ENCODE measurements at regions not wholly inside any gene's neighbourhood (a gene's known extent, or its start where the extent isn't known, plus 50 kb on each side); places are given as distances from the start of the nearest gene placed in this dataset.

GRCh38 chr2:147790580-147790979 lies 54.2 kb upstream of the ACVR2A start (continued):
- TF ChIP-seq, protein P1, sequence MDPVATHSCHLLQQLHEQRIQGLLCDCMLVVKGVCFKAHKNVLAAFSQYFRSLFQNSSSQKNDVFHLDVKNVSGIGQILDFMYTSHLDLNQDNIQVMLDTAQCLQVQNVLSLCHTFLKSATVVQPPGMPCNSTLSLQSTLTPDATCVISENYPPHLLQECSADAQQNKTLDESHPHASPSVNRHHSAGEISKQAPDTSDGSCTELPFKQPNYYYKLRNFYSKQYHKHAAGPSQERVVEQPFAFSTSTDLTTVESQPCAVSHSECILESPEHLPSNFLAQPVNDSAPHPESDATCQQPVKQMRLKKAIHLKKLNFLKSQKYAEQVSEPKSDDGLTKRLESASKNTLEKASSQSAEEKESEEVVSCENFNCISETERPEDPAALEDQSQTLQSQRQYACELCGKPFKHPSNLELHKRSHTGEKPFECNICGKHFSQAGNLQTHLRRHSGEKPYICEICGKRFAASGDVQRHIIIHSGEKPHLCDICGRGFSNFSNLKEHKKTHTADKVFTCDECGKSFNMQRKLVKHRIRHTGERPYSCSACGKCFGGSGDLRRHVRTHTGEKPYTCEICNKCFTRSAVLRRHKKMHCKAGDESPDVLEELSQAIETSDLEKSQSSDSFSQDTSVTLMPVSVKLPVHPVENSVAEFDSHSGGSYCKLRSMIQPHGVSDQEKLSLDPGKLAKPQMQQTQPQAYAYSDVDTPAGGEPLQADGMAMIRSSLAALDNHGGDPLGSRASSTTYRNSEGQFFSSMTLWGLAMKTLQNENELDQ (tag by site-specific recombination; IDR thresholded peaks at IDR 0.05; ENCODE audit: low read depth), result no peak
- TF ChIP-seq KLF1 (tag by site-specific recombination; IDR thresholded peaks at IDR 0.05), result no peak
- no peak for TF ChIP-seq ZNF692 (tag by site-specific recombination; IDR thresholded peaks at IDR 0.05)
- TF ChIP-seq, protein P2, sequence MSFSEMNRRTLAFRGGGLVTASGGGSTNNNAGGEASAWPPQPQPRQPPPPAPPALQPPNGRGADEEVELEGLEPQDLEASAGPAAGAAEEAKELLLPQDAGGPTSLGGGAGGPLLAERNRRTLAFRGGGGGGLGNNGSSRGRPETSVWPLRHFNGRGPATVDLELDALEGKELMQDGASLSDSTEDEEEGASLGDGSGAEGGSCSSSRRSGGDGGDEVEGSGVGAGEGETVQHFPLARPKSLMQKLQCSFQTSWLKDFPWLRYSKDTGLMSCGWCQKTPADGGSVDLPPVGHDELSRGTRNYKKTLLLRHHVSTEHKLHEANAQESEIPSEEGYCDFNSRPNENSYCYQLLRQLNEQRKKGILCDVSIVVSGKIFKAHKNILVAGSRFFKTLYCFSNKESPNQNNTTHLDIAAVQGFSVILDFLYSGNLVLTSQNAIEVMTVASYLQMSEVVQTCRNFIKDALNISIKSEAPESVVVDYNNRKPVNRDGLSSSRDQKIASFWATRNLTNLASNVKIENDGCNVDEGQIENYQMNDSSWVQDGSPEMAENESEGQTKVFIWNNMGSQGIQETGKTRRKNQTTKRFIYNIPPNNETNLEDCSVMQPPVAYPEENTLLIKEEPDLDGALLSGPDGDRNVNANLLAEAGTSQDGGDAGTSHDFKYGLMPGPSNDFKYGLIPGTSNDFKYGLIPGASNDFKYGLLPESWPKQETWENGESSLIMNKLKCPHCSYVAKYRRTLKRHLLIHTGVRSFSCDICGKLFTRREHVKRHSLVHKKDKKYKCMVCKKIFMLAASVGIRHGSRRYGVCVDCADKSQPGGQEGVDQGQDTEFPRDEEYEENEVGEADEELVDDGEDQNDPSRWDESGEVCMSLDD (tag by site-specific recombination; IDR thresholded peaks at IDR 0.05), result 0 out of 2 replicates have a peak, but pooled peaks have one; percentile 19
- TF ChIP-seq SP3 (tag by site-specific recombination; IDR thresholded peaks at IDR 0.05), result peak; percentile 42; the same call in 1 of the 2 replicates
- TF ChIP-seq PRDM6 (tag by site-specific recombination; IDR thresholded peaks at IDR 0.05), result peak; percentile 59
- 0 out of 2 replicates have a peak, but pooled peaks have one; percentile 30 for TF ChIP-seq GLI2 (tag by site-specific recombination; IDR thresholded peaks at IDR 0.05; ENCODE audit: borderline replicate concordance, low read depth)
- TF ChIP-seq ZNF776 (tag by site-specific recombination; IDR thresholded peaks at IDR 0.05; ENCODE audit: borderline replicate concordance), result no peak
- TF ChIP-seq IKZF3 (tag by site-specific recombination; IDR thresholded peaks at IDR 0.05), result 0 out of 2 replicates have a peak, but pooled peaks have one; percentile 27
- TF ChIP-seq ZNF221 (tag by site-specific recombination; IDR thresholded peaks at IDR 0.05; ENCODE audit: borderline replicate concordance), result no peak
- 0 out of 2 replicates have a peak, but pooled peaks have one; percentile 31 for TF ChIP-seq ZNF600 (tag by site-specific recombination; IDR thresholded peaks at IDR 0.05)
- no peak for TF ChIP-seq ZNF184 (tag by site-specific recombination; IDR thresholded peaks at IDR 0.05)
- TF ChIP-seq, protein P3, sequence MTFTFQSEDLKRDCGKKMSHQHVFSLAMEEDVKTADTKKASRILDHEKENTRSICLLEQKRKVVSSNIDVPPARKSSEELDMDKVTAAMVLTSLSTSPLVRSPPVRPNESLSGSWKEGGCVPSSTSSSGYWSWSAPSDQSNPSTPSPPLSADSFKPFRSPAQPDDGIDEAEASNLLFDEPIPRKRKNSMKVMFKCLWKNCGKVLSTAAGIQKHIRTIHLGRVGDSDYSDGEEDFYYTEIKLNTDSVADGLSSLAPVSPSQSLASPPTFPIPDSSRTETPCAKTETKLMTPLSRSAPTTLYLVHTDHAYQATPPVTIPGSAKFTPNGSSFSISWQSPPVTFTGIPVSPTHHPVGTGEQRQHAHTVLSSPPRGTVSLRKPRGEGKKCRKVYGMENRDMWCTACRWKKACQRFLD (tag by site-specific recombination; IDR thresholded peaks at IDR 0.05), result no peak
- 0 out of 2 replicates have a peak, but pooled peaks have one; percentile 23 for TF ChIP-seq WT1 (tag by site-specific recombination; IDR thresholded peaks at IDR 0.05)
- TF ChIP-seq, protein P4, sequence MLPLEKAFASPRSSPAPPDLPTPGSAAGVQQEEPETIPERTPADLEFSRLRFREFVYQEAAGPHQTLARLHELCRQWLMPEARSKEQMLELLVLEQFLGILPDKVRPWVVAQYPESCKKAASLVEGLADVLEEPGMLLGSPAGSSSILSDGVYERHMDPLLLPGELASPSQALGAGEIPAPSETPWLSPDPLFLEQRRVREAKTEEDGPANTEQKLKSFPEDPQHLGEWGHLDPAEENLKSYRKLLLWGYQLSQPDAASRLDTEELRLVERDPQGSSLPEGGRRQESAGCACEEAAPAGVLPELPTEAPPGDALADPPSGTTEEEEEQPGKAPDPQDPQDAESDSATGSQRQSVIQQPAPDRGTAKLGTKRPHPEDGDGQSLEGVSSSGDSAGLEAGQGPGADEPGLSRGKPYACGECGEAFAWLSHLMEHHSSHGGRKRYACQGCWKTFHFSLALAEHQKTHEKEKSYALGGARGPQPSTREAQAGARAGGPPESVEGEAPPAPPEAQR (tag by site-specific recombination; IDR thresholded peaks at IDR 0.05), result no peak
- TF ChIP-seq, protein P5, sequence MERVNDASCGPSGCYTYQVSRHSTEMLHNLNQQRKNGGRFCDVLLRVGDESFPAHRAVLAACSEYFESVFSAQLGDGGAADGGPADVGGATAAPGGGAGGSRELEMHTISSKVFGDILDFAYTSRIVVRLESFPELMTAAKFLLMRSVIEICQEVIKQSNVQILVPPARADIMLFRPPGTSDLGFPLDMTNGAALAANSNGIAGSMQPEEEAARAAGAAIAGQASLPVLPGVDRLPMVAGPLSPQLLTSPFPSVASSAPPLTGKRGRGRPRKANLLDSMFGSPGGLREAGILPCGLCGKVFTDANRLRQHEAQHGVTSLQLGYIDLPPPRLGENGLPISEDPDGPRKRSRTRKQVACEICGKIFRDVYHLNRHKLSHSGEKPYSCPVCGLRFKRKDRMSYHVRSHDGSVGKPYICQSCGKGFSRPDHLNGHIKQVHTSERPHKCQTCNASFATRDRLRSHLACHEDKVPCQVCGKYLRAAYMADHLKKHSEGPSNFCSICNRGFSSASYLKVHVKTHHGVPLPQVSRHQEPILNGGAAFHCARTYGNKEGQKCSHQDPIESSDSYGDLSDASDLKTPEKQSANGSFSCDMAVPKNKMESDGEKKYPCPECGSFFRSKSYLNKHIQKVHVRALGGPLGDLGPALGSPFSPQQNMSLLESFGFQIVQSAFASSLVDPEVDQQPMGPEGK (tag by site-specific recombination; IDR thresholded peaks at IDR 0.05), result peak; percentile 38; the same call in 1 of the 2 replicates
- TF ChIP-seq ZNF629 (tag by site-specific recombination; IDR thresholded peaks at IDR 0.05), result peak; percentile 71
- TF ChIP-seq ZNF366 (tag by site-specific recombination; conservative IDR thresholded peaks at IDR 0.05), result peak; percentile 67; the same call in 1 of the 2 replicates
- TF ChIP-seq, protein P6, sequence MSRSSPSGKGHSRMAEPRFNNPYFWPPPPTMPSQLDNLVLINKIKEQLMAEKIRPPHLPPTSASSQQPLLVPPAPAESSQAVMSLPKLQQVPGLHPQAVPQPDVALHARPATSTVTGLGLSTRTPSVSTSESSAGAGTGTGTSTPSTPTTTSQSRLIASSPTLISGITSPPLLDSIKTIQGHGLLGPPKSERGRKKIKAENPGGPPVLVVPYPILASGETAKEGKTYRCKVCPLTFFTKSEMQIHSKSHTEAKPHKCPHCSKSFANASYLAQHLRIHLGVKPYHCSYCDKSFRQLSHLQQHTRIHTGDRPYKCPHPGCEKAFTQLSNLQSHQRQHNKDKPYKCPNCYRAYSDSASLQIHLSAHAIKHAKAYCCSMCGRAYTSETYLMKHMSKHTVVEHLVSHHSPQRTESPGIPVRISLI (tag by site-specific recombination; IDR thresholded peaks at IDR 0.05), result peak; percentile 87

All from HEK293 (cell line).